ENCODE measurements at regions not wholly inside any gene's neighbourhood (a gene's known extent, or its start where the extent isn't known, plus 50 kb on each side); places are given as distances from the start of the nearest gene placed in this dataset.

DNA sequence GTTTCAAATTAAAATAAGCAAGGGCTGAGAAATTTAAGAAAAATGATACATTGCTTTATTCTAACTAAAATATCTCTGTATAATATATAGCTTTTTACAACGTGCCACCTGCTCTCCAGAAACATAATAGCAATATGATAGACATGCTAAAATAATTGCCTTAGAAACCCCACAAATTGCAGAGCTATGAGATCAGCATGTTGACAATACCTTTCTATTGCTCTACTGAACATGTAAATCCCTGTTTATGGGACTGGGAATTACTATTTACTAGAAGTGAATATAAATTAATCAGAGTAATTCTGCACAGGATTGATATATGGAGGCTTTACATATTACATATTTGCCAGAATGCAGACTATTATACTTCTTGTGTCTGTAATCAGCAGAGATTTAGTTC, 1831.1 kb upstream of the IGFBP7 start:
- SMC1A ChIA-PET (ENCODE audit: uncharacterized antibody, unreplicated experiment) = interaction anchor here (1.3 to 1.7 kb wide), 2 partner anchors 18 to 47 kb away, joined by 3 read pairs; no protein-coding TSS in a partner anchor
- FAIRE-seq = no peak
- no peak overlapping the region for H3K4me3 ChIP-seq

GRCh38 chr4:58953575-58953974, 1843.4 kb upstream of the IGFBP7 start:
- ATAC-seq = no peak
- Histone ChIP-seq H3K9me3 (replicated peaks; ENCODE audit: control insufficient read depth, insufficient read depth, low read length) (no peaks in the 10 kb centered on the region), H3K27me3 (replicated peaks in 1 of 2; ENCODE audit: control insufficient read depth in 2 of 2, insufficient read depth in 2 of 2, low read length in 1 of 2) (no peaks in the 10 kb centered on the region), H3K4me1 (ENCODE audit: control insufficient read depth, insufficient read depth, low read length) (no peaks in the 10 kb centered on the region), H3K9ac (ENCODE audit: control insufficient read depth, insufficient read depth, low read length) (no peak overlapping the region), H3K36me3 (ENCODE audit: control insufficient read depth in 2 of 2, insufficient read depth in 2 of 2, low read length in 1 of 2) (no peaks in the 10 kb centered on the region), H4K20me1 (ENCODE audit: control insufficient read depth, insufficient read depth) (no peaks in the 10 kb centered on the region), H3K27ac (ENCODE audit: control insufficient read depth, insufficient read depth) (no peak overlapping the region), H3K4me3 (no peak overlapping the region), H2AFZ (ENCODE audit: control insufficient read depth, low read depth, low read length) (no peak overlapping the region), H3K79me2 (ENCODE audit: control insufficient read depth, insufficient read depth, low read length) (no peaks in the 10 kb centered on the region), H3K4me2 (ENCODE audit: control insufficient read depth, insufficient read depth) (no peak overlapping the region)
- ChIA-PET POLR2A (no interaction called here), CTCF (no interaction called here), SMC1A (ENCODE audit: uncharacterized antibody, unreplicated experiment) (no interaction called here), RAD21 (ENCODE audit: unreplicated experiment) (no interaction called here)
- FAIRE-seq = no peak
- no peak for DNase-seq (ENCODE audit: low read depth, low spot score)
- WGBS (ENCODE audit: insufficient coverage, insufficient replicate concordance, low lambda C conversion rate, missing lambda C conversion rate) = 0% methylated on average over 2 of the region's 2 CpGs
- BruUV-seq (replicated peaks) = no TSS peak
- in situ Hi-C loops (cut with MboI) = loop anchor here (25.0 kb wide), 1 partner anchor 91 kb away; no protein-coding TSS in a partner anchor
- intact Hi-C loops (cut with micrococcal nuclease; ENCODE audit: unreplicated experiment) = no loop called here
- TF ChIP-seq PAX5 (IDR thresholded peaks at IDR 0.05; ENCODE audit: borderline replicate concordance, low read depth, low read length) = no peak
- TF ChIP-seq PRDM15 (CRISPR knock-in tag; IDR thresholded peaks at IDR 0.05) = no peak
- no peak for TF ChIP-seq SMAD5 (IDR thresholded peaks at IDR 0.05; ENCODE audit: low read depth)

More for the DNA sequence above, 1831.1 kb upstream of the IGFBP7 start:
- 0% methylated on average over 1 of the region's 1 CpG for WGBS (ENCODE audit: insufficient coverage, insufficient replicate concordance, low lambda C conversion rate, missing lambda C conversion rate)
- POLR2A ChIA-PET = no interaction called here
- in situ Hi-C loops (cut with MboI) (no loop called here), intact Hi-C loops (cut with micrococcal nuclease; ENCODE audit: unreplicated experiment) (no loop called here)
- no peak for TF ChIP-seq HDAC2 (IDR thresholded peaks at IDR 0.05)
- no peak for TF ChIP-seq ZSCAN29 (IDR thresholded peaks at IDR 0.05)
- no peak overlapping the region for H3K9ac ChIP-seq (ENCODE audit: control insufficient read depth, insufficient read depth, low read length)
- H4K20me1 ChIP-seq (ENCODE audit: control insufficient read depth, insufficient read depth) = no peaks in the 10 kb centered on the region
- H3K27ac ChIP-seq (ENCODE audit: control insufficient read depth, insufficient read depth) = no peak overlapping the region
- no peak overlapping the region for H3K4me2 ChIP-seq (ENCODE audit: control insufficient read depth, insufficient read depth)
- no peaks in the 10 kb centered on the region for H3K79me2 ChIP-seq (ENCODE audit: control insufficient read depth, insufficient read depth, low read length)
- RAD21 ChIA-PET (ENCODE audit: unreplicated experiment) = no interaction called here
- H3K36me3 ChIP-seq (ENCODE audit: control insufficient read depth in 2 of 2, insufficient read depth in 2 of 2, low read length in 1 of 2) = no peaks in the 10 kb centered on the region
- no peak overlapping the region for H2AFZ ChIP-seq (ENCODE audit: control insufficient read depth, low read depth, low read length)
- H3K4me1 ChIP-seq (ENCODE audit: control insufficient read depth, insufficient read depth, low read length) = no peaks in the 10 kb centered on the region
- CTCF ChIA-PET = interaction anchor here (1.2 kb wide), 1 partner anchor 9 kb away, joined by 3 read pairs; no protein-coding TSS in a partner anchor
- DNase-seq (ENCODE audit: low read depth, low spot score) (no peak), ATAC-seq (no peak)
- no TSS peak for BruUV-seq (replicated peaks)
- H3K9me3 ChIP-seq (replicated peaks; ENCODE audit: control insufficient read depth, insufficient read depth, low read length) = no peaks in the 10 kb centered on the region
- H3K27me3 ChIP-seq (replicated peaks in 1 of 2; ENCODE audit: control insufficient read depth in 2 of 2, insufficient read depth in 2 of 2, low read length in 1 of 2) = no peaks in the 10 kb centered on the region

All from GM12878 (cell line).